MV-4-11 (cell line): ENCODE measurements at regions not wholly inside any gene's neighbourhood (a gene's known extent, or its start where the extent isn't known, plus 50 kb on each side); places are given as distances from the start of the nearest gene placed in this dataset.

Experiments used
- DNase-seq: peaks from one replicate; lab custom pipeline; 2025; lab: John Stamatoyannopoulos, UW

DNA sequence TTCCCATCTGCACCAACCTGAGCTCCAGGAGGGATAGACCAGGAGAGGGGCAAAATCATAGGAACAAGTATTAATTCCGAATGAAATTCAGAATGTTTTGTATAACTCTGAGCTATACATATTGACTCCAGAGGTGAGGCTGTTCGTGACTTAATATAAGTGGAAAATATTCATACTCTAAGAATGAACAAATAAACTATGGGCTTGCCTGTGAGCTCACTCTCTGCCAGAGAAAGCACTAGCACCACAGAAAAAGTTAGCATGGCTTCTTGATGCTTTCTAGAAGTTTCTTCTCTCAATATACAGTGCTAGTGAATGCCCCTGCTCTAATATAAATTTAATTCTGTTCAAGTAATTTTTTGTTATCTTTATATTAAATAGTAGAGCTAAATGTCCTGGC lies 1536.4 kb upstream of the FLRT2 start:
- DNase-seq, result no peak

- no peak for DNase-seq
These were observed 1535.9 kb upstream of the FLRT2 start for GRCh38 chr14:83994020-83994419.

DNA sequence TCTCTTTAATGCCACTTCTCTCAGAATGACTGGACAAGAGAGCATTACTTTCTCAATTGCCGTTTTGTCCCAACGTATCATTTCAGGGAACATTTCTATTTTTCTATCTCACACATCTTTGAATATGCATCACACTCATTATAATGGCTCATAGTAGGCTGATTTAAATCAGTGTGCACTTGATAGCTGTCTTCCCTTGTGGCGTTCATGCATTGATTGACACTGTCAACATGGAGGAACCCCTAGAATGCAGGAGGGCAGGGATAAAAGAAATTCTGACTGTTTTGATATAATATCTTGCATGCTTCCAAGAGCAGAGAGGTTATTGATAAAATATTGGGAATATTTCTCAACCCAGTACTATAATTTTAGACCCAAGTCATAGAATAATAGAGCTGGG lies 1528.9 kb upstream of the FLRT2 start:
- DNase-seq, result no peak

DNA sequence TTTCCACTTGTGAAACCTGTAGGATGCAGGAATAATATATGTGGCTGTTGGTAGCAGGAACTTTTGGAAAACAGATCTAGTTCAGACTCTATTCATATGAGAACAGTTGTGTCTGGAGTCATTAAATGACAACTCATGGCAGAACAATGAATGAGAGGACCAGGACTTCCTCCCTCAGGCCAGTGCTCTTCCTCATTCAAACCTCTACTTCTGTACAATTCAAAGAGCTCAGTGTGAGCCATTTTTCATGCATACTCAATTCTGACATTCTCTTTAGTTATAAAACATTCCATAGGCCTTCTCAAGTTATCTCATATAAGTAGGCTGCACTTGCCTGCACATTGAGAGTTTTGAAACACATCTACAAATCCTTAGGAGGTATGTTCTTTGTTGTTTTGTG lies 1526.6 kb upstream of the FLRT2 start:
- no peak for DNase-seq

- no peak for DNase-seq
These were observed 1523.2 kb upstream of the FLRT2 start for GRCh38 chr14:84006643-84007155.

GRCh38 chr14:84013424-84013823 lies 1516.5 kb upstream of the FLRT2 start:
- DNase-seq, result no peak

DNA sequence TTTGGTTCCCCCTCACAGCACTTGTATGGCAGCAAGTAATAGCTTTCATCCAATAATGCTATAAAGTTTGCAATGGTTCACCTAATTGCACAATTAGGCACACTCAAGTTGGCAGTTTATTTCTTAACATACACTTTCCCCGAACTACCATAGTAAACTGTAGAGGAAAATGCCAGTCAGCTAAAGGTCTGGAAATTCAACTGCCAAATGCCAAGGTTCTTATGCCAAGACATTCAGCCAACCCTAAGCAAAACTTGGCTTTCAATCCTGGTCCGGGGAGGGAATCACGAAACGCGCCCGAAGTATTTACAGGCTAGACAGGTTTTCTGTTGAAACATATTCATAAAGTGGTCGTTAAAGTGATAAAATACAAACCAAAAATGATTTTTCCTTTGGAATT lies 1512.4 kb upstream of the FLRT2 start:
- DNase-seq, result no peak

DNA sequence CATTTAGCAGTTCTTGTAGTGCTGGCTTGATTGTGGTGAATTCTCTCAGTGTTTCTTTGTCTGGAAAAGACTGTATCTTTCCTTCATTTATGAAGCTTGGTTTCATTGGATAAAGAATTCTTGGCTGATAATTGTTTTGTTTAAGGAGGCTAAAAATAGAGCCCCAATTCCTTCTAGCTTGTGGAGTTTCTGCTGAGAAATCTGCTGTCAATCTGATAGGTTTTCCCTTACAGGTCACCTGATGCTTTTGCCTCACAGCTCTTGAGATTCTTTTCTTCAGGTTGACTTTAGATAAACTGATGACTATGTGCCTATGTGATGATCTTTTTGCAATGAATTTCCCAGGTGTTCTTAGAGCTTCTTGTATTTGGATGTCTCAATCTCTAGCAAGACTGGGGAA lies 1508.5 kb upstream of the FLRT2 start:
- DNase-seq, result no peak

- no peak for DNase-seq
These were observed 1505.6 kb upstream of the FLRT2 start for GRCh38 chr14:84024231-84024820.

GRCh38 chr14:84025106-84026012 lies 1504.6 kb upstream of the FLRT2 start:
- no peak for DNase-seq

DNA sequence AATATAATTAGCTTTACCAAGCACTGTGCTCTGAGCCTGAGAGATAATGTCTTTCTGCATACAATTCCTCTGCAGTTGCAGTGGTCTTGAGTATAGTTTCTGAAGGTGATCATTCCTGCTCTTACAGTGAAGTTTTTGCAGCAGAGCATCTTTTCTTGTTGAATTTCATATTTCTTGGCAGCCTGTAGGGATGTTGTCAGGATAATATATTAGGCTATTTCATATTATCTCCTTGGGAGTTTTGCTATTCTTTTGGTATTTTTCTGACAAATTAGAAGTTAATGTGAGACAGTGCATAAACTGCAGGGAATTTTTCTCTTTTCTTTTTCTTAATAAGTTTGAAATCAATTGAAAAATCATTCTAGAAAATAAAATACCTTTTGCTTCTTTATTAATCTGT lies 1502.6 kb upstream of the FLRT2 start:
- DNase-seq, result no peak

DNA sequence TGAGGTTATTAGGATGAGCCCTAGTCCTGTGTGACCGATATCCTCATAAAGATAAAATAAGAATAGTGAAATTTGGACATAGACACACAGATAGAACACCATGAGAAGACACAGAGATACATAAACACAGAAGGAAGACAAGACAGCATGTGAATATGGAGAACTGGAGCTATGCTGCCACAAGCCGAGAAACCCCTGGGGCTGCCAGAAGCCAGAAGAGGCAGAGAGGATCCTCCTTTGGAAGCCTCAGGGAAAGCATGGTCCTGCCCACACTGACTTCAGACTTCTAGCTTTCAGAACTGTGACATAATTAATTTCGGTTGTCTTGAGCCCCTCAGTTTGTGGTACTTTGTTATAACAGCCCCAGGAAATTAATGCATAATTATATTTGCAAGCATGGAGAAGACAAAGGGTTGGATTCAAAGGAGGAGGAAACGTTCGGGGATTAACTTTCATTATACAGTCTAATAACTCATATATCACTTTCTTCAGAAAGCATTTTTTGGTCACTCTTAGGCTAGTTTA lies 1501.8 kb upstream of the FLRT2 start:
- no peak for DNase-seq

GRCh38 chr14:84029246-84029645 lies 1500.7 kb upstream of the FLRT2 start:
- no peak for DNase-seq

GRCh38 chr14:84029720-84030119 lies 1500.2 kb upstream of the FLRT2 start:
- DNase-seq, result no peak

DNA sequence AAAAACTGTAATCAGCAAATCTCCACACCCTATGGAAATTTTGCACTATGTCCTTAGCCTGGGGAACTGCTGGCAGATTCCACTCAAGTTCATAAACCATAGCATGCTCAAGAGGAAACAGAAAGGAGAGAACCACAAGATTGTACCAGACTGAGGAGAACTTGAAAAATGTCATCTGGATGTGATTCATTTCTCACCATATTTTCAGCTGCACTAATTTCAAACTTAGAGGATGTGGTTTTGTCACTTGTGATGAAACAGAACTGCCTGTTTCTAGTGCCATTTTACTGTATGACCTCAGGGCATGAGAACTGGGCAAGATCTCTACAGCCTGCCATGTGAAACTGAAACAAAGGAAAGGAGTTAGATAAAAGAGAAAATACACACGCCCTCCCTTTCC lies 1493.1 kb upstream of the FLRT2 start:
- peak; percentile 98 for DNase-seq

GRCh38 chr14:84037593-84037992 lies 1492.4 kb upstream of the FLRT2 start:
- DNase-seq, result no peak

GRCh38 chr14:84040101-84040500 lies 1489.8 kb upstream of the FLRT2 start:
- no peak for DNase-seq

DNA sequence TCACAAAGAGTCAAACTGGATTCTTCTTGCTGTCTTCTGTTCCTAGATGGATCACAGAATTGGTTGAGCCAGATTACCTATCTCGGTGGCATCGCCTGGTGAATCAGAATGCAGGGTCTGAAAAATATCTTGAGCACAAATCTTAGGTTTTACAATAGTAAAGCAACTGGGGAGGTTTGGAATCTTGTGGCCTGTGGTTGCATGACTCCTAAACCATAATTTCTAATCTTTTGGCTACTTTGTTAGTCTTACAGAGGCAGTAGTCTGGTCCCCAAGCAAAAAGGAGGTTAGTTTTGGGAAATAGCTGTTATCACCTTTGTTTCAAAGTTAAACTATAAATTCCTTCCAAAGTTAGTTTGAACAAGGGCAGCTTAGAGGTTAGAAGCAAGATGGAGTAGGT lies 1488.5 kb upstream of the FLRT2 start:
- no peak for DNase-seq

GRCh38 chr14:84042992-84043391 lies 1487.0 kb upstream of the FLRT2 start:
- DNase-seq, result no peak

DNA sequence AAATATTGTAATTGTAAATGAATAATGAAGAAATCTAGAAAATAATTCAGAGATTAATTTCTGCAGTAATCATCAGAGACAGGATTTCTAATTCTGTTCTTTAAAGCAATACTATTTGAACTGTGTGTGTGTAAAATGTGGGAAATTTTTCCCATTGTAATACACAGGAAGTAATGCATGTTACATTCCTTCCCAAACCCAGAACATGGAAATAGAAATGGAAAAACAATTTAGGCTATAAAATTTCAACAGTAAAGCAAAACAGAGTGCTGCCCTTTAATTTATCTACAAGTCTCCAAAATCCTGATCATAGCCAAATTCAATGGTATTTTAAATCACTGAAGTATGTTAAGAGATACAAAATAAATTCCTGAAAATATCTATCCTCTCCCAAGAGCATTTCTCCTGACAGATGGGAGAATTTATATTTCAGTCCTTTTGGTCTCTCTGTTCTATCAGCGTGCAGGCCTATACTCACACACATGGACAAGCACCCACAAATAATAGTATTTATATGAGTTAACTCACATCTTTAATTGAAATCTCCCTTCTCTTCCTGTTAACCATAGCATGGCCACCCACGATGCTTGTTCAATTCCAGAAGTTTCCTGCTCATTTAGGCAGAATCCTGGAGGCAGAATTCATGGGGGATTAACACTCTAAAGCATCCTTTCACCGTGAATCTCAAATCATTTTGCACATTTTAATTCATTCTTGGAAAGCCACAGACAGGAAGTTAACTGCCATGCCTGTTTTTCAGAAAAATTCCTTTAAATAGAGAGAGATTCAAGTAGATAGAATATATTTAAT lies 1465.4 kb upstream of the FLRT2 start:
- no peak for DNase-seq

GRCh38 chr14:84065811-84066210 lies 1464.1 kb upstream of the FLRT2 start:
- DNase-seq, result no peak

DNA sequence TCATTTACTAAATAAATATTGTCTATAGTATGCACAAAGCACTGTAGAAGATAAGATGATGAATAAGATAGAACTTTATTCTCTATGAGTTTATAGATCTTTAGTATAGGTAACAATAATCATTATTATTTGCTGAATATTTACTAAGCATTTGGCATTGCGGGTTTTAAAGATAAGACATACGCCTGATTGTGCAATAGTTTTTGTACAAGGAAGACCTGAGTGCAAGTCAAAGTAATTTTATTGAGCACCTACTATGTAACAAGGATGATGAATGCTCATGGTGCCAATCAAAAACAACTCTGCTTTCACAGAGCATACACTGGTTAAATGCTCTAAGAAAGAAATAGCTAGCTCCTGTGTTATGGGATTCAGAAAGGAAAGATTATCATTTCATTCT lies 1461.7 kb upstream of the FLRT2 start:
- DNase-seq, result no peak
